Panc1 (cell line): ENCODE measurements at regions not wholly inside any gene's neighbourhood (a gene's known extent, or its start where the extent isn't known, plus 50 kb on each side); places are given as distances from the start of the nearest gene placed in this dataset.

Experiments
- POLR2AphosphoS5 ChIP-seq: IDR thresholded peaks from 2 replicates; pipeline ENCODE4 v1.6.1; 2012; ENCODE audit warnings: mild to moderate bottlenecking, low read depth, low read length, moderate library complexity
- TF ChIP-seq, protein P1 (sequence below), 2 experiments: IDR thresholded peaks; 2 replicates each; pipeline ENCODE4 v1.6.1; 2011 to 2012; ENCODE audit warnings: low read depth in 2 of 2, control low read depth in 1 of 2, low read length in 1 of 2, mild to moderate bottlenecking in 1 of 2, moderate library complexity in 1 of 2; ENCODE audit not compliant: insufficient read depth in 1 of 2
- TF ChIP-seq, protein P2 (sequence below): fragments of 450-650 bp; IDR thresholded peaks from 2 replicates; pipeline ENCODE4 v1.5.1; 2017; ENCODE audit warnings: mild to moderate bottlenecking

DNA sequence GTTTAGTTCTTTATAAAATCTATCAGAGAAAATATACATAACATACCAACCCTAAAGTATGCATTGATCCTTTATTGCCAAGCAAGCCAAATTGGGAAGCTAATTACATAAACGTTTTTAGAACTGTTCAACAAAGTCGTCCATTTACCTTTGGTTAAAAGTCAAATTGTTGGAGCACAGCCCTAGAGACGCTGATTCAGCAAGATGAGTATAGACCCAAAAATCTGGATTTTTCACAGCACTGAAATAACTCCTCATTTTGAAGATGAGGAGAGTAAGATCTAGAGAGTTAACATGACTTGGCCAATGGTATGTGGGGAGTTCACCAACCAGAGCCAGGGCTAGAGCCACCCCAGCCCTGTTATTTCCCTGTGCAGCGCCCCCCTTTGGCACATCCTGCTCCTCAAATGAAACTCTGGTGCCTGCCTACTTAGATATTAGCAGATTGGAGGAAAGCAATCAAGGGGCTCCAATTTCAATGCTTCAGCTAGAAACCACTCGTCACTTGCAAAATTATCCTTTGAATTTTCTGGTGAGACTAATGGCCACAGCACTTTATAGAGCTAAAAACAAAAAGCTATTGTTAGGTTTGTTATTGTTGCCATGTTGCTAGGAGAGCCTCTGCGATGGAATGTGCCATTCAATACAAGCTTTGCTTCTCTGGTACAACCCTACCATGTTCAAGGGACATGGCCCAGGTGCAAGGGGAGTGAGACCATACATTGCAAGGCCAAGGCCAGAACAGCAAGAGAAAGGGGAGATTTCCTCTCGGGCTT is 132.6 kb upstream of the ZEB1 start:
- TF ChIP-seq, protein P1, sequence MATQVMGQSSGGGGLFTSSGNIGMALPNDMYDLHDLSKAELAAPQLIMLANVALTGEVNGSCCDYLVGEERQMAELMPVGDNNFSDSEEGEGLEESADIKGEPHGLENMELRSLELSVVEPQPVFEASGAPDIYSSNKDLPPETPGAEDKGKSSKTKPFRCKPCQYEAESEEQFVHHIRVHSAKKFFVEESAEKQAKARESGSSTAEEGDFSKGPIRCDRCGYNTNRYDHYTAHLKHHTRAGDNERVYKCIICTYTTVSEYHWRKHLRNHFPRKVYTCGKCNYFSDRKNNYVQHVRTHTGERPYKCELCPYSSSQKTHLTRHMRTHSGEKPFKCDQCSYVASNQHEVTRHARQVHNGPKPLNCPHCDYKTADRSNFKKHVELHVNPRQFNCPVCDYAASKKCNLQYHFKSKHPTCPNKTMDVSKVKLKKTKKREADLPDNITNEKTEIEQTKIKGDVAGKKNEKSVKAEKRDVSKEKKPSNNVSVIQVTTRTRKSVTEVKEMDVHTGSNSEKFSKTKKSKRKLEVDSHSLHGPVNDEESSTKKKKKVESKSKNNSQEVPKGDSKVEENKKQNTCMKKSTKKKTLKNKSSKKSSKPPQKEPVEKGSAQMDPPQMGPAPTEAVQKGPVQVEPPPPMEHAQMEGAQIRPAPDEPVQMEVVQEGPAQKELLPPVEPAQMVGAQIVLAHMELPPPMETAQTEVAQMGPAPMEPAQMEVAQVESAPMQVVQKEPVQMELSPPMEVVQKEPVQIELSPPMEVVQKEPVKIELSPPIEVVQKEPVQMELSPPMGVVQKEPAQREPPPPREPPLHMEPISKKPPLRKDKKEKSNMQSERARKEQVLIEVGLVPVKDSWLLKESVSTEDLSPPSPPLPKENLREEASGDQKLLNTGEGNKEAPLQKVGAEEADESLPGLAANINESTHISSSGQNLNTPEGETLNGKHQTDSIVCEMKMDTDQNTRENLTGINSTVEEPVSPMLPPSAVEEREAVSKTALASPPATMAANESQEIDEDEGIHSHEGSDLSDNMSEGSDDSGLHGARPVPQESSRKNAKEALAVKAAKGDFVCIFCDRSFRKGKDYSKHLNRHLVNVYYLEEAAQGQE (IDR thresholded peaks at IDR 0.05; ENCODE audit: insufficient read depth in 1 of 2, low read depth in 2 of 2, low read length in 1 of 2): no peak
- TF ChIP-seq, protein P2, sequence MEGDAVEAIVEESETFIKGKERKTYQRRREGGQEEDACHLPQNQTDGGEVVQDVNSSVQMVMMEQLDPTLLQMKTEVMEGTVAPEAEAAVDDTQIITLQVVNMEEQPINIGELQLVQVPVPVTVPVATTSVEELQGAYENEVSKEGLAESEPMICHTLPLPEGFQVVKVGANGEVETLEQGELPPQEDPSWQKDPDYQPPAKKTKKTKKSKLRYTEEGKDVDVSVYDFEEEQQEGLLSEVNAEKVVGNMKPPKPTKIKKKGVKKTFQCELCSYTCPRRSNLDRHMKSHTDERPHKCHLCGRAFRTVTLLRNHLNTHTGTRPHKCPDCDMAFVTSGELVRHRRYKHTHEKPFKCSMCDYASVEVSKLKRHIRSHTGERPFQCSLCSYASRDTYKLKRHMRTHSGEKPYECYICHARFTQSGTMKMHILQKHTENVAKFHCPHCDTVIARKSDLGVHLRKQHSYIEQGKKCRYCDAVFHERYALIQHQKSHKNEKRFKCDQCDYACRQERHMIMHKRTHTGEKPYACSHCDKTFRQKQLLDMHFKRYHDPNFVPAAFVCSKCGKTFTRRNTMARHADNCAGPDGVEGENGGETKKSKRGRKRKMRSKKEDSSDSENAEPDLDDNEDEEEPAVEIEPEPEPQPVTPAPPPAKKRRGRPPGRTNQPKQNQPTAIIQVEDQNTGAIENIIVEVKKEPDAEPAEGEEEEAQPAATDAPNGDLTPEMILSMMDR: no peak
- TF ChIP-seq POLR2AphosphoS5: no peak
